ENCODE measurements at regions not wholly inside any gene's neighbourhood (a gene's known extent, or its start where the extent isn't known, plus 50 kb on each side); places are given as distances from the start of the nearest gene placed in this dataset.
"Not testable (repeated sequence)": the region's sequence is repeated elsewhere in the genome, so short reads cannot be mapped to it uniquely, and the experiment has no call there.

GRCh38 chr12:126271159-126271558 is 1205.9 kb downstream of the AACS start:
- no peak for DNase-seq (ENCODE audit: extremely low read depth, insufficient read length)
- TF ChIP-seq CTCF (IDR thresholded peaks at IDR 0.05; ENCODE audit: insufficient read depth, low read length, poor library complexity, severe bottlenecking) = no peak
- Histone ChIP-seq H3K27me3 (replicated peaks; ENCODE audit: control insufficient read depth, insufficient read depth, low read length) (no peaks in the 10 kb centered on the region), H3K4me3 (replicated peaks; ENCODE audit: low read depth, low read length) (no peak overlapping the region), H3K36me3 (ENCODE audit: control insufficient read depth, insufficient read depth, low read length) (no peaks in the 10 kb centered on the region)

GRCh38 chr12:126282691-126283090 is 1217.5 kb downstream of the AACS start:
- Histone ChIP-seq H3K27me3 (replicated peaks; ENCODE audit: control insufficient read depth, insufficient read depth, low read length) (no peaks in the 10 kb centered on the region), H3K4me3 (replicated peaks; ENCODE audit: low read depth, low read length) (no peak overlapping the region)
- TF ChIP-seq CTCF (IDR thresholded peaks at IDR 0.05; ENCODE audit: insufficient read depth, low read length, poor library complexity, severe bottlenecking) = no peak

GRCh38 chr12:126286203-126286602 is 1221.0 kb downstream of the AACS start:
- Histone ChIP-seq H3K4me3 (replicated peaks; ENCODE audit: low read depth, low read length) (no peak overlapping the region), H3K36me3 (ENCODE audit: control insufficient read depth, insufficient read depth, low read length) (no peaks in the 10 kb centered on the region), H3K27me3 (replicated peaks; ENCODE audit: control insufficient read depth, insufficient read depth, low read length) (no peaks in the 10 kb centered on the region)
- no peak for DNase-seq (ENCODE audit: extremely low read depth, insufficient read length)
- no peak for TF ChIP-seq CTCF (IDR thresholded peaks at IDR 0.05; ENCODE audit: insufficient read depth, low read length, poor library complexity, severe bottlenecking)

More at GRCh38 chr12:126282691-126283090, 1217.5 kb downstream of the AACS start:
- H3K36me3 ChIP-seq (ENCODE audit: control insufficient read depth, insufficient read depth, low read length) = no peaks in the 10 kb centered on the region
- no peak for DNase-seq (ENCODE audit: extremely low read depth, insufficient read length)

- Histone ChIP-seq H3K36me3 (ENCODE audit: control insufficient read depth, insufficient read depth, low read length) (no peaks in the 10 kb centered on the region), H3K27me3 (replicated peaks; ENCODE audit: control insufficient read depth, insufficient read depth, low read length) (no peaks in the 10 kb centered on the region), H3K4me3 (replicated peaks; ENCODE audit: low read depth, low read length) (no peak overlapping the region)
- DNase-seq (ENCODE audit: extremely low read depth, insufficient read length) = no peak
- no peak for TF ChIP-seq CTCF (IDR thresholded peaks at IDR 0.05; ENCODE audit: insufficient read depth, low read length, poor library complexity, severe bottlenecking)
These were observed 1225.2 kb downstream of the AACS start for GRCh38 chr12:126290456-126290855.

- not testable (repeated sequence) for H3K4me3 ChIP-seq (replicated peaks; ENCODE audit: low read depth, low read length); H3K36me3 ChIP-seq (ENCODE audit: control insufficient read depth, insufficient read depth, low read length); DNase-seq (ENCODE audit: extremely low read depth, insufficient read length); H3K27me3 ChIP-seq (replicated peaks; ENCODE audit: control insufficient read depth, insufficient read depth, low read length)
These were observed 1226.8 kb downstream of the AACS start for GRCh38 chr12:126291987-126292386.

- no peak for TF ChIP-seq CTCF (IDR thresholded peaks at IDR 0.05; ENCODE audit: insufficient read depth, low read length, poor library complexity, severe bottlenecking)
- Histone ChIP-seq H3K36me3 (ENCODE audit: control insufficient read depth, insufficient read depth, low read length) (no peaks in the 10 kb centered on the region), H3K27me3 (replicated peaks; ENCODE audit: control insufficient read depth, insufficient read depth, low read length) (no peaks in the 10 kb centered on the region), H3K4me3 (replicated peaks; ENCODE audit: low read depth, low read length) (no peak overlapping the region)
- DNase-seq (ENCODE audit: extremely low read depth, insufficient read length) = no peak
These were observed 1230.4 kb downstream of the AACS start for GRCh38 chr12:126295652-126296051.

Data from GM06990 (cell line).